GM23338 (cell line): ENCODE measurements at regions not wholly inside any gene's neighbourhood (a gene's known extent, or its start where the extent isn't known, plus 50 kb on each side); places are given as distances from the start of the nearest gene placed in this dataset.

Source experiments
- CREB1 ChIP-seq: fragments of 250-450 bp; sonication (Bioruptor Pico); IDR thresholded peaks from 2 replicates; pipeline ENCODE4 v1.5.0; 2020; ENCODE audit warnings: low read depth, mild to moderate bottlenecking, moderate library complexity
- EZH2 ChIP-seq: fragments of 200-600 bp; sonication (generic); IDR thresholded peaks from one replicate; pipeline ENCODE4 v1.8.0; 2017; ENCODE audit warnings: antibody characterized with exemption, mild to moderate bottlenecking, low read depth; ENCODE audit not compliant: unreplicated experiment
- EZH2phosphoT487 ChIP-seq: fragments of 200-600 bp; sonication (generic); IDR thresholded peaks from one replicate; pipeline ENCODE4 v1.8.1; 2018; ENCODE audit warnings: antibody characterized with exemption; ENCODE audit not compliant: unreplicated experiment
- JUNB ChIP-seq: IDR thresholded peaks from one replicate; pipeline ENCODE4 v1.6.1; 2016; ENCODE audit warnings: antibody characterized with exemption; ENCODE audit not compliant: unreplicated experiment
- NANOG ChIP-seq: IDR thresholded peaks from 2 replicates; pipeline ENCODE4 v1.6.1; 2016; ENCODE audit warnings: antibody characterized with exemption, borderline replicate concordance
- POLR2AphosphoS5 ChIP-seq: IDR thresholded peaks from 2 replicates; pipeline ENCODE4 v1.6.1; 2016; ENCODE audit warnings: antibody characterized with exemption, low read depth
- REST ChIP-seq: IDR thresholded peaks from one replicate; pipeline ENCODE4 v1.6.1; 2018; ENCODE audit warnings: antibody characterized with exemption; ENCODE audit not compliant: unreplicated experiment
- STAT1 ChIP-seq: IDR thresholded peaks from one replicate; pipeline ENCODE4 v1.6.1; 2016; ENCODE audit warnings: antibody characterized with exemption; ENCODE audit not compliant: unreplicated experiment
- TF ChIP-seq, protein P1 (sequence below), 2 experiments: fragments of 200-600 bp in 1 of 2; sonication (generic) in 1 of 2; conservative IDR thresholded peaks; 2 replicates each; pipeline versions ENCODE4 v1.5.1 to v1.6.1; 2016 to 2017; ENCODE audit warnings: antibody characterized with exemption in 2 of 2, low read depth in 2 of 2, mild to moderate bottlenecking in 2 of 2, moderate library complexity in 1 of 2

- no peak for TF ChIP-seq EZH2
- TF ChIP-seq, protein P1, sequence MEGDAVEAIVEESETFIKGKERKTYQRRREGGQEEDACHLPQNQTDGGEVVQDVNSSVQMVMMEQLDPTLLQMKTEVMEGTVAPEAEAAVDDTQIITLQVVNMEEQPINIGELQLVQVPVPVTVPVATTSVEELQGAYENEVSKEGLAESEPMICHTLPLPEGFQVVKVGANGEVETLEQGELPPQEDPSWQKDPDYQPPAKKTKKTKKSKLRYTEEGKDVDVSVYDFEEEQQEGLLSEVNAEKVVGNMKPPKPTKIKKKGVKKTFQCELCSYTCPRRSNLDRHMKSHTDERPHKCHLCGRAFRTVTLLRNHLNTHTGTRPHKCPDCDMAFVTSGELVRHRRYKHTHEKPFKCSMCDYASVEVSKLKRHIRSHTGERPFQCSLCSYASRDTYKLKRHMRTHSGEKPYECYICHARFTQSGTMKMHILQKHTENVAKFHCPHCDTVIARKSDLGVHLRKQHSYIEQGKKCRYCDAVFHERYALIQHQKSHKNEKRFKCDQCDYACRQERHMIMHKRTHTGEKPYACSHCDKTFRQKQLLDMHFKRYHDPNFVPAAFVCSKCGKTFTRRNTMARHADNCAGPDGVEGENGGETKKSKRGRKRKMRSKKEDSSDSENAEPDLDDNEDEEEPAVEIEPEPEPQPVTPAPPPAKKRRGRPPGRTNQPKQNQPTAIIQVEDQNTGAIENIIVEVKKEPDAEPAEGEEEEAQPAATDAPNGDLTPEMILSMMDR (conservative IDR thresholded peaks at IDR 0.05; ENCODE audit: low read depth in 2 of 2) = no peak
- no peak for TF ChIP-seq REST
- no peak for TF ChIP-seq EZH2phosphoT487
- TF ChIP-seq STAT1 = no peak
- no peak for TF ChIP-seq POLR2AphosphoS5
- TF ChIP-seq CREB1 = no peak
- TF ChIP-seq JUNB = no peak
- no peak for TF ChIP-seq NANOG
Observed at GRCh38 chr18:14914771-14915170, 166.8 kb downstream of the ANKRD30B start.
